Endodermal cell (in vitro differentiated cells): ENCODE measurements at regions not wholly inside any gene's neighbourhood (a gene's known extent, or its start where the extent isn't known, plus 50 kb on each side); places are given as distances from the start of the nearest gene placed in this dataset.

Experiments
- DNase-seq: peaks from one replicate; pipeline ENCODE4 v3.0.0-alpha.2; 2017
- H3K27ac ChIP-seq: 2 replicates; pipeline ENCODE4 v1.5.1; 2013; ENCODE audit warnings: mild to moderate bottlenecking, low read depth, low read length, moderate library complexity
- H3K27me3 ChIP-seq: 2 replicates; pipeline ENCODE4 v1.6.1; 2013; ENCODE audit warnings: mild to moderate bottlenecking, low read length, moderate library complexity; ENCODE audit not compliant: insufficient read depth, control insufficient read depth, poor library complexity, severe bottlenecking
- H3K36me3 ChIP-seq: 2 replicates; pipeline ENCODE4 v1.7.0; 2013; ENCODE audit warnings: mild to moderate bottlenecking, low read length, moderate library complexity; ENCODE audit not compliant: control insufficient read depth, insufficient read depth
- H3K4me1 ChIP-seq: one replicate; pipeline ENCODE4 v1.7.0; 2013; ENCODE audit warnings: low read length; ENCODE audit not compliant: control insufficient read depth, insufficient read depth
- H3K4me3 ChIP-seq: 2 replicates; pipeline ENCODE4 v1.5.1; 2013; ENCODE audit warnings: mild to moderate bottlenecking, low read length, moderate library complexity
- H3K9ac ChIP-seq: 2 replicates; pipeline ENCODE4 v1.6.1; 2013; ENCODE audit warnings: mild to moderate bottlenecking, low read length, moderate library complexity; ENCODE audit not compliant: poor library complexity, severe bottlenecking; ENCODE audit errors: extremely low read depth
- H3K9me3 ChIP-seq: 2 replicates; pipeline ENCODE4 v1.6.1; 2013; ENCODE audit warnings: mild to moderate bottlenecking, low read length, moderate library complexity; ENCODE audit not compliant: control insufficient read depth
- H3K27ac Mint-ChIP-seq: 2 replicates; pipeline ENCODE4 v1.8.0; 2020; ENCODE audit warnings: mixed read lengths
- H3K27me3 Mint-ChIP-seq: 2 replicates; pipeline ENCODE4 v1.8.0; 2021; ENCODE audit warnings: mild to moderate bottlenecking, mixed read lengths; ENCODE audit not compliant: insufficient read depth
- H3K36me3 Mint-ChIP-seq: 2 replicates; pipeline ENCODE4 v1.8.0; 2020; ENCODE audit warnings: low read depth, mixed read lengths
- H3K4me1 Mint-ChIP-seq: 2 replicates; pipeline ENCODE4 v1.8.0; 2020; ENCODE audit warnings: mixed read lengths
- H3K4me3 Mint-ChIP-seq: 2 replicates; pipeline ENCODE4 v1.8.0; 2020; ENCODE audit warnings: mild to moderate bottlenecking, moderate library complexity, mixed read lengths
- H3K9me3 Mint-ChIP-seq: 2 replicates; pipeline ENCODE4 v1.8.0; 2020; ENCODE audit warnings: mild to moderate bottlenecking, mixed read lengths
- WGBS, 2 experiments: methylation state at CpG; one replicate each; pipeline versions ENCODE4 v1.1.5 to v1.1.7; 2013; ENCODE audit warnings: missing lambda C conversion rate in 2 of 2, mixed read lengths in 1 of 2; ENCODE audit not compliant: insufficient coverage in 1 of 2, insufficient read length in 1 of 2; 5-methylcytosine and 5-hydroxymethylcytosine counted together
- TF ChIP-seq, protein P1 (sequence below): fragments of 200-600 bp; sonication (generic); conservative IDR thresholded peaks from 2 replicates; pipeline ENCODE4 v1.5.0; 2021; ENCODE audit warnings: antibody characterized with exemption, mild to moderate bottlenecking

DNA sequence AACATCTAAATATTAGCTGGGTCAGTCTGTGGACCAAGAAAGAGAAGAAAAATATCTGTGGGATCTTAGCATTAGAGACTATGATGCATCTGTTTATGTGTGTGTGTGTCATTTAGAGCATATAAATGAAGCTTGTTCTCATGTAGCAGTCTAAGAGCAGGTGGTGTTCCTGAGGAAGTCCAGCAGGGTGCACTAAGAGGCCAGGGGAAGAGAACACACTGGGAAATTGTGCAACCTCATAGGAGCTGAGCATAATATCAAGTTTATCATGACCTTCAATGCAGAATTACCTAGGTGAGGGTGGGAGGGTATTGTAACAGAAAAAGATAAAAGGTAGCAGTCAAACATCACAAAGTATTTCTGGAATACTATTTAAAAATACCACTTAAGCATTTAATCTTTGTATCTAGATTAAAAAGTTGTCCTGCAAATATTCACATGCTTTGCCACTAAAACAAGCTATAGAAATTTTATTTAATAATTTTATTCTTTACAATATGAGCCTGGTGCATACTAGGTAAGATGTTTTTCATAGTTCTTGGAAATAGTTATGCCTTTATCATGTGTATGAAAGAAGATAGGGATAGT, 80.5 kb downstream of the SMPDL3A start:
- Histone ChIP-seq H3K9ac (no peak overlapping the region), H3K4me1 (no peaks in the 10 kb centered on the region), H3K27me3 (no peaks in the 10 kb centered on the region), H3K9me3 (no peaks in the 10 kb centered on the region), H3K4me3 (no peak overlapping the region), H3K36me3 (no peaks in the 10 kb centered on the region), H3K27ac (no peak overlapping the region)
- TF ChIP-seq, protein P1, sequence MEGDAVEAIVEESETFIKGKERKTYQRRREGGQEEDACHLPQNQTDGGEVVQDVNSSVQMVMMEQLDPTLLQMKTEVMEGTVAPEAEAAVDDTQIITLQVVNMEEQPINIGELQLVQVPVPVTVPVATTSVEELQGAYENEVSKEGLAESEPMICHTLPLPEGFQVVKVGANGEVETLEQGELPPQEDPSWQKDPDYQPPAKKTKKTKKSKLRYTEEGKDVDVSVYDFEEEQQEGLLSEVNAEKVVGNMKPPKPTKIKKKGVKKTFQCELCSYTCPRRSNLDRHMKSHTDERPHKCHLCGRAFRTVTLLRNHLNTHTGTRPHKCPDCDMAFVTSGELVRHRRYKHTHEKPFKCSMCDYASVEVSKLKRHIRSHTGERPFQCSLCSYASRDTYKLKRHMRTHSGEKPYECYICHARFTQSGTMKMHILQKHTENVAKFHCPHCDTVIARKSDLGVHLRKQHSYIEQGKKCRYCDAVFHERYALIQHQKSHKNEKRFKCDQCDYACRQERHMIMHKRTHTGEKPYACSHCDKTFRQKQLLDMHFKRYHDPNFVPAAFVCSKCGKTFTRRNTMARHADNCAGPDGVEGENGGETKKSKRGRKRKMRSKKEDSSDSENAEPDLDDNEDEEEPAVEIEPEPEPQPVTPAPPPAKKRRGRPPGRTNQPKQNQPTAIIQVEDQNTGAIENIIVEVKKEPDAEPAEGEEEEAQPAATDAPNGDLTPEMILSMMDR = peak; percentile 90
- peaks cover 19% of the 10 kb centered on the region for H3K4me1 Mint-ChIP-seq
- H3K27ac Mint-ChIP-seq = no peak overlapping the region
- H3K36me3 Mint-ChIP-seq = no peaks in the 10 kb centered on the region
- H3K4me3 Mint-ChIP-seq = no peak overlapping the region
- peak; percentile 71 for DNase-seq
- no peaks in the 10 kb centered on the region for H3K27me3 Mint-ChIP-seq
- no peaks in the 10 kb centered on the region for H3K9me3 Mint-ChIP-seq

DNA sequence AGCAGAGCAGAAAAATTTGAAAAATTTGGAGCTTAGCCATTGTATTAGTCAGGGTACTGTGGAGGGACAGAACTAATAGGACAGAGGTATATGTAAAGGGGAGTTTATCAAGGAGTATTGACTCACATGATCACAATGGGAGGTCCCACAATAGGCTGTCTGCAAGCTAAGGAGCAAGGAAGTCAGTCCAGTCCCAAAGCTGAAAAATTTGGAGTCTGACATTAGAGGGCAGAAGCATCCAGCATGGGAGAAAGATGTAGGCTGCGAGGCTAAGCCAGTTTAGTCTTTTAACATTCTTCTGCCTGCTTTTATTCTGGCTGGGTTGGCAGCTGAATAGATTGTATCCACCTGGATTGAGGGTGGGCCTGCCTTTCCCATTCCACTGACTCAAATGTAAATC, 82.0 kb downstream of the SMPDL3A start:
- no peak overlapping the region for H3K27ac ChIP-seq
- peaks cover 19% of the 10 kb centered on the region for H3K4me1 Mint-ChIP-seq
- 86% methylated on average over 1 of the region's 1 CpG; no CpG with 5 or more reads in 1 of the 2 experiments for WGBS, 2 experiments
- H3K36me3 ChIP-seq = no peaks in the 10 kb centered on the region
- H3K9me3 Mint-ChIP-seq = no peaks in the 10 kb centered on the region
- no peak overlapping the region for H3K4me3 Mint-ChIP-seq
- no peaks in the 10 kb centered on the region for H3K4me1 ChIP-seq
- no peak for DNase-seq
- no peaks in the 10 kb centered on the region for H3K9me3 ChIP-seq
- no peak overlapping the region for H3K27ac Mint-ChIP-seq
- TF ChIP-seq, protein P1 = peak; percentile 19
- H3K36me3 Mint-ChIP-seq = no peaks in the 10 kb centered on the region
- no peak overlapping the region for H3K4me3 ChIP-seq
- H3K27me3 Mint-ChIP-seq = no peaks in the 10 kb centered on the region
- no peaks in the 10 kb centered on the region for H3K27me3 ChIP-seq
- H3K9ac ChIP-seq = no peak overlapping the region

DNA sequence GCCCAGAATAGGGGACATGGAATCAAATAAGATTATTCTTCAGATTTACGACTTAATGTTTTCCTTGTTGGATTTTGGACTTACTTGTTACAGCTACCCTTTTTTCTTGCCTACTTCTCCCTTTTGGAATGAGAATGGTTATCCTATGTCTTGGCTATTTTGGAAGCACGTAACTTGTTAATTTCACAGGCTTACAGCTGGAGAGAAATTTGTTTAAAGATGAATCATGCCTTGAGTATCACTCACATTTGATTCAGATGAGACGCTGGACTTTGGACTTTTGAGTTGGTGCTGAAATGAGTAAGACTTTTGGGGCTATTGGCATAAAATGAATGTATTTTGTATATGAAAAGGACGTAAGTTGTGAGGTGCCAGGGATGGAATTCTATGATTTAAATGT, 83.3 kb downstream of the SMPDL3A start:
- 81 to 95% methylated on average over 4 of the region's 4 CpGs for WGBS, 2 experiments
- H3K36me3 Mint-ChIP-seq = no peaks in the 10 kb centered on the region
- H3K27ac ChIP-seq = no peak overlapping the region

More for the DNA sequence above, 83.3 kb downstream of the SMPDL3A start:
- Mint-ChIP-seq H3K4me3 (no peak overlapping the region), H3K9me3 (no peaks in the 10 kb centered on the region), H3K4me1 (peaks cover 19% of the 10 kb centered on the region), H3K27ac (no peak overlapping the region), H3K27me3 (no peaks in the 10 kb centered on the region)
- H3K4me3 ChIP-seq = no peak overlapping the region
- TF ChIP-seq, protein P1 = no peak
- no peaks in the 10 kb centered on the region for H3K27me3 ChIP-seq
- DNase-seq = no peak
- no peaks in the 10 kb centered on the region for H3K36me3 ChIP-seq
- H3K9ac ChIP-seq = no peak overlapping the region
- no peaks in the 10 kb centered on the region for H3K9me3 ChIP-seq
- no peaks in the 10 kb centered on the region for H3K4me1 ChIP-seq
